ENCODE measurements at regions not wholly inside any gene's neighbourhood (a gene's known extent, or its start where the extent isn't known, plus 50 kb on each side); places are given as distances from the start of the nearest gene placed in this dataset.

GRCh38 chr11:127115844-127116243, 115.3 kb upstream of the KIRREL3 start:
- no peak overlapping the region for H3K4me3 ChIP-seq (ENCODE audit: low read depth, low read length)
- DNase-seq (ENCODE audit: low read depth): no peak
- no peak for TF ChIP-seq CTCF (IDR thresholded peaks at IDR 0.05; ENCODE audit: low read depth, low read length, missing control alignments)

GRCh38 chr11:127114035-127114434, 113.5 kb upstream of the KIRREL3 start:
- H3K4me3 ChIP-seq (ENCODE audit: low read depth, low read length): no peak overlapping the region
- TF ChIP-seq CTCF (IDR thresholded peaks at IDR 0.05; ENCODE audit: low read depth, low read length, missing control alignments): no peak
- DNase-seq (ENCODE audit: low read depth): no peak

- no peak for DNase-seq (ENCODE audit: low read depth)
- no peak overlapping the region for H3K4me3 ChIP-seq (ENCODE audit: low read depth, low read length)
These were observed 110.0 kb upstream of the KIRREL3 start for GRCh38 chr11:127110542-127110941.

GRCh38 chr11:127109796-127110480, 109.4 kb upstream of the KIRREL3 start:
- no peak for TF ChIP-seq CTCF (IDR thresholded peaks at IDR 0.05; ENCODE audit: low read depth, low read length, missing control alignments)
- no peak overlapping the region for H3K4me3 ChIP-seq (ENCODE audit: low read depth, low read length)
- DNase-seq (ENCODE audit: low read depth): no peak

More at GRCh38 chr11:127110542-127110941, 110.0 kb upstream of the KIRREL3 start:
- no peak for TF ChIP-seq CTCF (IDR thresholded peaks at IDR 0.05; ENCODE audit: low read depth, low read length, missing control alignments)

GRCh38 chr11:127108838-127109237, 108.3 kb upstream of the KIRREL3 start:
- DNase-seq (ENCODE audit: low read depth): no peak
- no peak overlapping the region for H3K4me3 ChIP-seq (ENCODE audit: low read depth, low read length)
- TF ChIP-seq CTCF (IDR thresholded peaks at IDR 0.05; ENCODE audit: low read depth, low read length, missing control alignments): no peak

GRCh38 chr11:127106938-127107337, 106.4 kb upstream of the KIRREL3 start:
- DNase-seq (ENCODE audit: low read depth): no peak
- no peak for TF ChIP-seq CTCF (IDR thresholded peaks at IDR 0.05; ENCODE audit: low read depth, low read length, missing control alignments)

More at GRCh38 chr11:127106938-127107337, 106.4 kb upstream of the KIRREL3 start:
- no peak overlapping the region for H3K4me3 ChIP-seq (ENCODE audit: low read depth, low read length)

Data from GM12864 (cell line).